SK-N-SH treated with all-trans-retinoic acid at 6 μM for 48 hours (cell line): ENCODE measurements at regions not wholly inside any gene's neighbourhood (a gene's known extent, or its start where the extent isn't known, plus 50 kb on each side); places are given as distances from the start of the nearest gene placed in this dataset.

ENCODE experiments used
- ATAC-seq: fragments of 200-7000 bp; cut with Tn5 transposase; 3 replicates; pipeline ENCODE4 v1.9.1; 2020; ENCODE audit warnings: mild to moderate bottlenecking, moderate library complexity
- ARNTL ChIP-seq: fragments of 450-650 bp; formaldehyde crosslinking; IDR thresholded peaks from 2 replicates; pipeline ENCODE4 v1.5.0; 2020; ENCODE audit warnings: low read depth, mild to moderate bottlenecking, moderate library complexity, borderline replicate concordance
- BACH2 ChIP-seq: fragments of 250-450 bp; sonication (Bioruptor Pico); IDR thresholded peaks from 2 replicates; pipeline ENCODE4 v1.9.0; 2021; ENCODE audit warnings: mild to moderate bottlenecking, borderline replicate concordance
- CSDC2 ChIP-seq: fragments of 250-450 bp; sonication (Bioruptor Pico); IDR thresholded peaks from 2 replicates; pipeline ENCODE4 v1.5.0; 2020; ENCODE audit warnings: mild to moderate bottlenecking, moderate library complexity
- ESRRG ChIP-seq: fragments of 250-450 bp; sonication (Bioruptor Pico); IDR thresholded peaks from 2 replicates; pipeline ENCODE4 v1.6.1; 2021; ENCODE audit warnings: mild to moderate bottlenecking
- GLIS3 ChIP-seq: fragments of 250-450 bp; sonication (Bioruptor Pico); IDR thresholded peaks from 2 replicates; pipeline ENCODE4 v1.5.0; 2020; ENCODE audit warnings: mild to moderate bottlenecking, moderate library complexity
- ISL1 ChIP-seq: fragments of 250-450 bp; sonication (Bioruptor Pico); IDR thresholded peaks from 2 replicates; pipeline ENCODE4 v2.1.2; 2022; ENCODE audit warnings: mild to moderate bottlenecking, moderate library complexity
- OSR1 ChIP-seq: fragments of 250-450 bp; sonication (Bioruptor Pico); IDR thresholded peaks from 2 replicates; pipeline ENCODE4 v1.8.0; 2022; ENCODE audit warnings: moderate library complexity, mild to moderate bottlenecking, inconsistent platforms
- RARB ChIP-seq: fragments of 250-450 bp; sonication (Bioruptor Pico); IDR thresholded peaks from 2 replicates; pipeline ENCODE4 v1.8.0; 2021; ENCODE audit warnings: mild to moderate bottlenecking, moderate library complexity
- SNAI2 ChIP-seq: fragments of 250-450 bp; sonication (Bioruptor Pico); IDR thresholded peaks from 2 replicates; pipeline ENCODE4 v1.5.0; 2020; ENCODE audit warnings: mild to moderate bottlenecking, moderate library complexity
- TOX ChIP-seq: fragments of 250-450 bp; sonication (Bioruptor Pico); IDR thresholded peaks from 2 replicates; pipeline ENCODE4 v1.8.0; 2021; ENCODE audit warnings: mild to moderate bottlenecking, moderate library complexity, borderline replicate concordance
- ZC3H10 ChIP-seq: fragments of 250-450 bp; sonication (Bioruptor Pico); IDR thresholded peaks from 2 replicates; pipeline ENCODE4 v1.5.1; 2021; ENCODE audit warnings: mild to moderate bottlenecking, moderate library complexity
- ZFP3 ChIP-seq: fragments of 250-450 bp; sonication (Bioruptor Pico); IDR thresholded peaks from 2 replicates; pipeline ENCODE4 v1.5.0; 2020; ENCODE audit warnings: mild to moderate bottlenecking, moderate library complexity
- ZFP30 ChIP-seq: fragments of 450-650 bp; formaldehyde crosslinking; IDR thresholded peaks from 2 replicates; pipeline ENCODE4 v1.5.0; 2022; ENCODE audit warnings: mild to moderate bottlenecking, moderate library complexity
- ZNF565 ChIP-seq: fragments of 450-650 bp; formaldehyde crosslinking; conservative IDR thresholded peaks from 2 replicates; pipeline ENCODE4 v1.5.0; 2020; ENCODE audit warnings: low read depth, mild to moderate bottlenecking, moderate library complexity
- ZNF70 ChIP-seq: fragments of 450-650 bp; formaldehyde crosslinking; IDR thresholded peaks from 2 replicates; pipeline ENCODE4 v1.5.0; 2020; ENCODE audit warnings: mild to moderate bottlenecking, moderate library complexity
- ZNF8 ChIP-seq: fragments of 450-650 bp; formaldehyde crosslinking; IDR thresholded peaks from 2 replicates; pipeline ENCODE4 v1.5.0; 2020; ENCODE audit warnings: mild to moderate bottlenecking, moderate library complexity
- TF ChIP-seq, protein P1 (sequence below): fragments of 250-450 bp; sonication (Bioruptor Pico); IDR thresholded peaks from 2 replicates; pipeline ENCODE4 v1.5.1; 2020; ENCODE audit warnings: low read depth, mild to moderate bottlenecking, moderate library complexity
- TF ChIP-seq, protein P2 (sequence below): fragments of 250-450 bp; sonication (Bioruptor Pico); IDR thresholded peaks from 2 replicates; pipeline ENCODE4 v1.8.0; 2021; ENCODE audit warnings: low read depth, mild to moderate bottlenecking, moderate library complexity, borderline replicate concordance
- TF ChIP-seq, protein P3 (sequence below): fragments of 250-450 bp; sonication (Bioruptor Pico); IDR thresholded peaks from 2 replicates; pipeline ENCODE4 v1.5.1; 2021; ENCODE audit warnings: mild to moderate bottlenecking, moderate library complexity
- TF ChIP-seq, protein P4 (sequence below): fragments of 250-450 bp; sonication (Bioruptor Pico); IDR thresholded peaks from 2 replicates; pipeline ENCODE4 v1.8.0; 2020; ENCODE audit warnings: mild to moderate bottlenecking, moderate library complexity, borderline replicate concordance
- TF ChIP-seq, protein P5 (sequence below): fragments of 250-450 bp; sonication (Bioruptor Pico); IDR thresholded peaks from 2 replicates; pipeline ENCODE4 v1.5.0; 2020; ENCODE audit warnings: mild to moderate bottlenecking, moderate library complexity

DNA sequence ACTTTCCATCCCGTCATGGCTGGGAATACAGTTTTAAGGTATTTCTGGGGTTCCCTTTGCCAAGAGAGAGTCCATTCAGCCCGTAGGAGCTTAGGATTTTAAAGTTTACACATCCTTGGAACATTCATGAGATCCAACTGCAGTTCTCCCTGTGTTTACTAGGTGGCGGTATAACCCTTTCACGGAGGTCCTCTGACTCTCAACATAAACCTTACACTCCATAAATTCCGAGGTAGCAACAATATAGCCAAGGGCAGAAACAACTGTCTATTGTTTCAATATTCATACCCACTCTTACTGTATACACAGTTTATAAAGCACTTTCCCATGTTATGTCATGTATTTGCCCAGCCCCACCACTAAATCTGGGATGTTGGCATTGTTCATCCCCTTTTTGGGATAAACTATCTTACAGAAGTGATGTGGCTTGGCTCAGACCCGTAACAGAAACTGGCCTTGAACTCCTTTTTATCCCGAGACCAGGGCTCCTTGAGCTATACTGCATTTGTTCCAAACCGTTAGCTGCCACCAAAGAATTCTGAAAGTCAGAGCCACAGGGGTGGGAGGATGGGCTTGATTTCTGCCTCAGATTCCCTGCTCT lies 69.2 kb upstream of the COL6A5 start (continued):
- TF ChIP-seq, protein P1, sequence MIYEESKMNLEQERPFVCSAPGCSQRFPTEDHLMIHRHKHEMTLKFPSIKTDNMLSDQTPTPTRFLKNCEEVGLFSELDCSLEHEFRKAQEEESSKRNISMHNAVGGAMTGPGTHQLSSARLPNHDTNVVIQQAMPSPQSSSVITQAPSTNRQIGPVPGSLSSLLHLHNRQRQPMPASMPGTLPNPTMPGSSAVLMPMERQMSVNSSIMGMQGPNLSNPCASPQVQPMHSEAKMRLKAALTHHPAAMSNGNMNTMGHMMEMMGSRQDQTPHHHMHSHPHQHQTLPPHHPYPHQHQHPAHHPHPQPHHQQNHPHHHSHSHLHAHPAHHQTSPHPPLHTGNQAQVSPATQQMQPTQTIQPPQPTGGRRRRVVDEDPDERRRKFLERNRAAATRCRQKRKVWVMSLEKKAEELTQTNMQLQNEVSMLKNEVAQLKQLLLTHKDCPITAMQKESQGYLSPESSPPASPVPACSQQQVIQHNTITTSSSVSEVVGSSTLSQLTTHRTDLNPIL (CRISPR knock-in tag), result no peak
- TF ChIP-seq RARB (CRISPR knock-in tag), result no peak

DNA sequence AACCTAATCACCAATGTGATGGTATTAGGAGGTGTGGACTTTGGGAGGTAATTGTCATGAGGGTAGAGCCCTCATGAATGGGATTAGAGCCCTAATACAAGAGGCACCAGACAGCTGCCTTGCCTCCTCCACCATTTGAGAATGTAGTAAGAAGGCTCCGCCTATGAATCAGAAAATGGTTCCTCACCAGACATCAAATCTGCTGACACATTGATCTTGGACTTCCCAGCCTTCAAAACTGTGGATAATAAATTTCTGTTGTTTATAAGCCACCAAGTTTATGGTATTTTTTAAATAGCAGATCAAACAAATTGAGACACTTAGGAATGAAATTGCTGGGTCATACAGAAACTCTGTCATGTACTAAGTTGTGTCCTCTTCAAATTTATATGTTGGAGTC lies 56.8 kb upstream of the COL6A5 start:
- TF ChIP-seq ZFP30 (CRISPR knock-in tag) (no peak), ZNF8 (CRISPR knock-in tag) (no peak), ARNTL (CRISPR knock-in tag) (no peak), TOX (CRISPR knock-in tag) (no peak), SNAI2 (CRISPR knock-in tag) (no peak), GLIS3 (CRISPR knock-in tag) (no peak), ZNF70 (CRISPR knock-in tag) (no peak), ZFP3 (CRISPR knock-in tag) (no peak), ZNF565 (CRISPR knock-in tag) (no peak)
- TF ChIP-seq, protein P2, sequence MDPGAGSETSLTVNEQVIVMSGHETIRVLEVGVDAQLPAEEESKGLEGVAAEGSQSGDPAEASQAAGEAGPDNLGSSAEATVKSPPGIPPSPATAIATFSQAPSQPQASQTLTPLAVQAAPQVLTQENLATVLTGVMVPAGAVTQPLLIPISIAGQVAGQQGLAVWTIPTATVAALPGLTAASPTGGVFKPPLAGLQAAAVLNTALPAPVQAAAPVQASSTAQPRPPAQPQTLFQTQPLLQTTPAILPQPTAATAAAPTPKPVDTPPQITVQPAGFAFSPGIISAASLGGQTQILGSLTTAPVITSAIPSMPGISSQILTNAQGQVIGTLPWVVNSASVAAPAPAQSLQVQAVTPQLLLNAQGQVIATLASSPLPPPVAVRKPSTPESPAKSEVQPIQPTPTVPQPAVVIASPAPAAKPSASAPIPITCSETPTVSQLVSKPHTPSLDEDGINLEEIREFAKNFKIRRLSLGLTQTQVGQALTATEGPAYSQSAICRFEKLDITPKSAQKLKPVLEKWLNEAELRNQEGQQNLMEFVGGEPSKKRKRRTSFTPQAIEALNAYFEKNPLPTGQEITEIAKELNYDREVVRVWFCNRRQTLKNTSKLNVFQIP, result no peak
- TF ChIP-seq, protein P1 (CRISPR knock-in tag), result no peak
- no peak for ATAC-seq

DNA sequence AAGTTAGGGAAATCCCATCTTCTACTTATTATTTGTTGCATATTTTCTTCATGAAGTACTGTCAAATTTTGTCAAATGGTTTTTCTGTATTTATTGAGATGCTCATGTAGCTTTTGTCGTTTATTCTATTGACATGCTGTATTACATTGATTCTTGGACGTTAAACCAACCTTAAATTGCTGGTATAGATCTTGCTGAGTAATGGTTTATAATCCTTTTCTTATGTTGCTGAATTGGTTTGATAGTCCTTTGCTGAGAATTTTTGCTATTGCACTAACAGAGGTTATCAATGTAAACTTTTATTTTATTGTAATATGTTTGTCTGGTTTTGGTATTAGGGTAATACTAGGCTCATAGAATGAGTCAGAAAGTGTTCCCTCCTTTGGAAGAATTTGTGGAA lies 54.3 kb upstream of the COL6A5 start:
- no peak for TF ChIP-seq SNAI2 (CRISPR knock-in tag)
- ATAC-seq, result no peak

DNA sequence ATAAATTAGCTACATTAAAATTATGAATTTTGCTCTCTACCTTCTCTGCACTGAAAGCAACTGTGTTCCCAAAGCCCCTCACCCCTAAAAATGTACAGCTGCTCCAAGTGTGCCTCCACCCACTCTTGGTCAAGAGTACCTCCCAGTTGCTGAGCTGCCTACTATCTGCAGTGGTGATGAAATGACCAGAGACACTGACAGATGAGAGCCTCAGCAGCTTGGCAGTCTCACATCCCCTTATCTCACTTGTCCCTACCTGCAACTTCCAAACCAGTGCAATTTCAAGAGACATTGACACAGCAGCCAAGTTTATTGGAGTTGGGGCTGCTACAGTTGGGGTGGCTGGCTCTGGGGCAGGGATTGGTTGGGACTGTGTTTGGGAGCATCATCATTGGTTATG lies 52.2 kb upstream of the COL6A5 start:
- no peak for ATAC-seq
- TF ChIP-seq, protein P3, sequence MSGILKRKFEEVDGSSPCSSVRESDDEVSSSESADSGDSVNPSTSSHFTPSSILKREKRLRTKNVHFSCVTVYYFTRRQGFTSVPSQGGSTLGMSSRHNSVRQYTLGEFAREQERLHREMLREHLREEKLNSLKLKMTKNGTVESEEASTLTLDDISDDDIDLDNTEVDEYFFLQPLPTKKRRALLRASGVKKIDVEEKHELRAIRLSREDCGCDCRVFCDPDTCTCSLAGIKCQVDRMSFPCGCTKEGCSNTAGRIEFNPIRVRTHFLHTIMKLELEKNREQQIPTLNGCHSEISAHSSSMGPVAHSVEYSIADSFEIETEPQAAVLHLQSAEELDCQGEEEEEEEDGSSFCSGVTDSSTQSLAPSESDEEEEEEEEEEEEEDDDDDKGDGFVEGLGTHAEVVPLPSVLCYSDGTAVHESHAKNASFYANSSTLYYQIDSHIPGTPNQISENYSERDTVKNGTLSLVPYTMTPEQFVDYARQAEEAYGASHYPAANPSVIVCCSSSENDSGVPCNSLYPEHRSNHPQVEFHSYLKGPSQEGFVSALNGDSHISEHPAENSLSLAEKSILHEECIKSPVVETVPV (CRISPR knock-in tag), result no peak
- TF ChIP-seq ZC3H10 (no peak), OSR1 (CRISPR knock-in tag) (no peak), ZNF565 (CRISPR knock-in tag) (no peak), TOX (CRISPR knock-in tag) (no peak), BACH2 (no peak), ESRRG (CRISPR knock-in tag) (no peak), ZFP30 (CRISPR knock-in tag) (no peak), ZNF70 (CRISPR knock-in tag) (no peak), RARB (CRISPR knock-in tag) (no peak), SNAI2 (CRISPR knock-in tag) (no peak), ZNF8 (CRISPR knock-in tag) (no peak), ISL1 (no peak), ZFP3 (CRISPR knock-in tag) (no peak), CSDC2 (CRISPR knock-in tag) (no peak)
- TF ChIP-seq, protein P4, sequence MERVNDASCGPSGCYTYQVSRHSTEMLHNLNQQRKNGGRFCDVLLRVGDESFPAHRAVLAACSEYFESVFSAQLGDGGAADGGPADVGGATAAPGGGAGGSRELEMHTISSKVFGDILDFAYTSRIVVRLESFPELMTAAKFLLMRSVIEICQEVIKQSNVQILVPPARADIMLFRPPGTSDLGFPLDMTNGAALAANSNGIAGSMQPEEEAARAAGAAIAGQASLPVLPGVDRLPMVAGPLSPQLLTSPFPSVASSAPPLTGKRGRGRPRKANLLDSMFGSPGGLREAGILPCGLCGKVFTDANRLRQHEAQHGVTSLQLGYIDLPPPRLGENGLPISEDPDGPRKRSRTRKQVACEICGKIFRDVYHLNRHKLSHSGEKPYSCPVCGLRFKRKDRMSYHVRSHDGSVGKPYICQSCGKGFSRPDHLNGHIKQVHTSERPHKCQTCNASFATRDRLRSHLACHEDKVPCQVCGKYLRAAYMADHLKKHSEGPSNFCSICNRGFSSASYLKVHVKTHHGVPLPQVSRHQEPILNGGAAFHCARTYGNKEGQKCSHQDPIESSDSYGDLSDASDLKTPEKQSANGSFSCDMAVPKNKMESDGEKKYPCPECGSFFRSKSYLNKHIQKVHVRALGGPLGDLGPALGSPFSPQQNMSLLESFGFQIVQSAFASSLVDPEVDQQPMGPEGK (CRISPR knock-in tag), result no peak
- TF ChIP-seq, protein P1 (CRISPR knock-in tag), result no peak
- TF ChIP-seq, protein P5, sequence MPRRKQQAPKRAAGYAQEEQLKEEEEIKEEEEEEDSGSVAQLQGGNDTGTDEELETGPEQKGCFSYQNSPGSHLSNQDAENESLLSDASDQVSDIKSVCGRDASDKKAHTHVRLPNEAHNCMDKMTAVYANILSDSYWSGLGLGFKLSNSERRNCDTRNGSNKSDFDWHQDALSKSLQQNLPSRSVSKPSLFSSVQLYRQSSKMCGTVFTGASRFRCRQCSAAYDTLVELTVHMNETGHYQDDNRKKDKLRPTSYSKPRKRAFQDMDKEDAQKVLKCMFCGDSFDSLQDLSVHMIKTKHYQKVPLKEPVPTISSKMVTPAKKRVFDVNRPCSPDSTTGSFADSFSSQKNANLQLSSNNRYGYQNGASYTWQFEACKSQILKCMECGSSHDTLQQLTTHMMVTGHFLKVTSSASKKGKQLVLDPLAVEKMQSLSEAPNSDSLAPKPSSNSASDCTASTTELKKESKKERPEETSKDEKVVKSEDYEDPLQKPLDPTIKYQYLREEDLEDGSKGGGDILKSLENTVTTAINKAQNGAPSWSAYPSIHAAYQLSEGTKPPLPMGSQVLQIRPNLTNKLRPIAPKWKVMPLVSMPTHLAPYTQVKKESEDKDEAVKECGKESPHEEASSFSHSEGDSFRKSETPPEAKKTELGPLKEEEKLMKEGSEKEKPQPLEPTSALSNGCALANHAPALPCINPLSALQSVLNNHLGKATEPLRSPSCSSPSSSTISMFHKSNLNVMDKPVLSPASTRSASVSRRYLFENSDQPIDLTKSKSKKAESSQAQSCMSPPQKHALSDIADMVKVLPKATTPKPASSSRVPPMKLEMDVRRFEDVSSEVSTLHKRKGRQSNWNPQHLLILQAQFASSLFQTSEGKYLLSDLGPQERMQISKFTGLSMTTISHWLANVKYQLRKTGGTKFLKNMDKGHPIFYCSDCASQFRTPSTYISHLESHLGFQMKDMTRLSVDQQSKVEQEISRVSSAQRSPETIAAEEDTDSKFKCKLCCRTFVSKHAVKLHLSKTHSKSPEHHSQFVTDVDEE (CRISPR knock-in tag), result no peak
- TF ChIP-seq, protein P2, result no peak
